ENCODE measurements at regions not wholly inside any gene's neighbourhood (a gene's known extent, or its start where the extent isn't known, plus 50 kb on each side); places are given as distances from the start of the nearest gene placed in this dataset.
A peak's percentile ranks its signal among the peaks of the same experiment; 100 is the strongest.

- TF ChIP-seq CTCF (IDR thresholded peaks at IDR 0.05; ENCODE audit: low read depth, low read length) = no peak
- no peak overlapping the region for H3K4me3 ChIP-seq (replicated peaks in 1 of 2; ENCODE audit: low read depth in 2 of 2, low read length in 2 of 2)
- DNase-seq (ENCODE audit: low read depth in 2 of 2) = no peak
Measured at GRCh38 chr14:58977366-58977765, 211.1 kb upstream of the DAAM1 start.

- no peak for TF ChIP-seq CTCF (IDR thresholded peaks at IDR 0.05; ENCODE audit: low read depth, low read length)
- no peak overlapping the region for H3K4me3 ChIP-seq (replicated peaks in 1 of 2; ENCODE audit: low read depth in 2 of 2, low read length in 2 of 2)
- peak in 1 of 2 donors; percentile 83 for DNase-seq (ENCODE audit: low read depth in 2 of 2)
Measured at GRCh38 chr14:58978343-58978742, 210.1 kb upstream of the DAAM1 start.

GRCh38 chr14:58979325-58979724, 209.1 kb upstream of the DAAM1 start:
- TF ChIP-seq CTCF (IDR thresholded peaks at IDR 0.05; ENCODE audit: low read depth, low read length) = no peak
- H3K4me3 ChIP-seq (replicated peaks in 1 of 2; ENCODE audit: low read depth in 2 of 2, low read length in 2 of 2) = no peak overlapping the region
- no peak for DNase-seq (ENCODE audit: low read depth in 2 of 2)

- H3K4me3 ChIP-seq (replicated peaks in 1 of 2; ENCODE audit: low read depth in 2 of 2, low read length in 2 of 2) = no peak overlapping the region
- DNase-seq (ENCODE audit: low read depth in 2 of 2) = no peak
- TF ChIP-seq CTCF (IDR thresholded peaks at IDR 0.05; ENCODE audit: low read depth, low read length) = no peak
Measured at GRCh38 chr14:58981840-58982239, 206.6 kb upstream of the DAAM1 start.

- no peak overlapping the region for H3K4me3 ChIP-seq (replicated peaks in 1 of 2; ENCODE audit: low read depth in 2 of 2, low read length in 2 of 2)
- no peak for TF ChIP-seq CTCF (IDR thresholded peaks at IDR 0.05; ENCODE audit: low read depth, low read length)
- DNase-seq (ENCODE audit: low read depth in 2 of 2) = no peak
Measured at GRCh38 chr14:58985786-58986185, 202.7 kb upstream of the DAAM1 start.

- no peak for TF ChIP-seq CTCF (IDR thresholded peaks at IDR 0.05; ENCODE audit: low read depth, low read length)
- no peak overlapping the region for H3K4me3 ChIP-seq (replicated peaks in 1 of 2; ENCODE audit: low read depth in 2 of 2, low read length in 2 of 2)
- DNase-seq (ENCODE audit: low read depth in 2 of 2) = no peak
Measured at GRCh38 chr14:58987591-58987990, 200.9 kb upstream of the DAAM1 start.

GRCh38 chr14:58992935-58993334, 195.5 kb upstream of the DAAM1 start:
- DNase-seq (ENCODE audit: low read depth in 2 of 2) = no peak
- TF ChIP-seq CTCF (IDR thresholded peaks at IDR 0.05; ENCODE audit: low read depth, low read length) = no peak
- H3K4me3 ChIP-seq (replicated peaks in 1 of 2; ENCODE audit: low read depth in 2 of 2, low read length in 2 of 2) = no peak overlapping the region

Measured in cardiac fibroblast (primary cell).